ENCODE measurements at regions not wholly inside any gene's neighbourhood (a gene's known extent, or its start where the extent isn't known, plus 50 kb on each side); places are given as distances from the start of the nearest gene placed in this dataset.

DNA sequence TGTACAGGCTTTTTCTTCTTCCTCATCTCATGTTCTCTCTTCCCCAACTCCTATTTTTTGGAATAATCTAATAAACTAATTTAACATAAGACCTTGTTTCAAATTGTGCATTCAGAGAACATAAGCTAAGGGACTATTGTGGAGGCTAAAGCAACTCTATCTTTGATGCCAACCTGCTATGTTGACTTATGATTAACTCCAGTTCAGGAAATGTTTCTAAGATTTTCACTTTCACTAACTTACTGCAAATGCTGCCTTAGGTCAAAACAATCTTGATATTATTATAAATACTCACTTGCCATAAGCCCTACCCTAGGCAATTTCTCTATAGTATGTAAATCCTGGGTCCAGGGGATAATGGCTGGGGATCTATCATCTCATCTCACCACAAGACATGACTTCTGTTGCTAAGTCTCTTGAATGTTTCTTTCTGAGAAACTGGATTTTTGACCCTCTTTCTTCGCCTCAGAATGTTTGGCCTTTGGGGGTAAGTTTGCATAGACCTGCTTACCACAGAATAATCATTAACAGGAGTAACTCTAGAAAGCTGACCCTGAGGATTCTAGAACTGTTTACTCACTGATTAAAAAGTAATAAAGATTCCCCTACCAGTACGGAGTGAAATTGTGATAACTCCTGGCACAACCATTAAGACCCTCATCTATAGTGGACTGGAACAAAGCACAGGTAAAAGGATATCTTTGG lies 768.1 kb downstream of the GBE1 start:
- TF ChIP-seq CTCF (IDR thresholded peaks at IDR 0.05) (no peak), POLR2A (IDR thresholded peaks at IDR 0.05) (no peak)

All from esophagus squamous epithelium (tissue), 4 donors.